Activated CD4-positive, alpha-beta T cell treated with anti-CD3 and anti-CD28 coated beads, Interleukin-2, amount 10 ng/mL, durations not matched to agents 24 days and 14 days (primary cell): ENCODE measurements at regions not wholly inside any gene's neighbourhood (a gene's known extent, or its start where the extent isn't known, plus 50 kb on each side); places are given as distances from the start of the nearest gene placed in this dataset.
A peak's percentile ranks its signal among the peaks of the same experiment; 100 is the strongest.
"Not testable (repeated sequence)": the region's sequence is repeated elsewhere in the genome, so short reads cannot be mapped to it uniquely, and the experiment has no call there.

ENCODE experiments used
- DNase-seq: peaks from one replicate; pipeline ENCODE4 v3.0.0; 2022
- H3K27ac Mint-ChIP-seq: one replicate; pipeline ENCODE4 v1.8.0; 2022; ENCODE audit warnings: mild to moderate bottlenecking, mixed read lengths
- H3K27me3 Mint-ChIP-seq: one replicate; pipeline ENCODE4 v1.8.0; 2022; ENCODE audit warnings: mixed read lengths
- H3K36me3 Mint-ChIP-seq: one replicate; pipeline ENCODE4 v1.8.0; 2022; ENCODE audit warnings: low read depth, mild to moderate bottlenecking, mixed read lengths
- H3K4me1 Mint-ChIP-seq: one replicate; pipeline ENCODE4 v1.8.0; 2021; ENCODE audit warnings: mixed read lengths
- H3K4me3 Mint-ChIP-seq: one replicate; pipeline ENCODE4 v1.8.0; 2022; ENCODE audit warnings: mild to moderate bottlenecking, moderate library complexity, mixed read lengths
- H3K9me3 Mint-ChIP-seq: one replicate; pipeline ENCODE4 v1.8.0; 2021; ENCODE audit warnings: mixed read lengths
- intact Hi-C: fragments of 100-400 bp; cut with micrococcal nuclease; formaldehyde crosslinking; loops from one replicate; pipeline ENCODE4 v1.15.1; 2023

- H3K27ac Mint-ChIP-seq, result peak overlapping the region; percentile 18
- intact Hi-C loops, result no loop called here
- H3K9me3 Mint-ChIP-seq, result peaks cover 8% of the 10 kb centered on the region
- no peaks in the 10 kb centered on the region for H3K27me3 Mint-ChIP-seq
- no peak overlapping the region for H3K4me3 Mint-ChIP-seq
- DNase-seq, result no peak
- H3K4me1 Mint-ChIP-seq, result peaks cover 16% of the 10 kb centered on the region
- H3K36me3 Mint-ChIP-seq, result no peaks in the 10 kb centered on the region
These were observed 63.2 kb upstream of the TIAM2 start for GRCh38 chr6:154931711-154932424.

- intact Hi-C loops, result no loop called here
- DNase-seq, result no peak
- Mint-ChIP-seq H3K36me3 (no peaks in the 10 kb centered on the region), H3K9me3 (peaks cover 8% of the 10 kb centered on the region), H3K27ac (no peak overlapping the region), H3K27me3 (no peaks in the 10 kb centered on the region), H3K4me1 (peaks cover 16% of the 10 kb centered on the region), H3K4me3 (no peak overlapping the region)
These were observed 62.5 kb upstream of the TIAM2 start for GRCh38 chr6:154932515-154933027.

DNA sequence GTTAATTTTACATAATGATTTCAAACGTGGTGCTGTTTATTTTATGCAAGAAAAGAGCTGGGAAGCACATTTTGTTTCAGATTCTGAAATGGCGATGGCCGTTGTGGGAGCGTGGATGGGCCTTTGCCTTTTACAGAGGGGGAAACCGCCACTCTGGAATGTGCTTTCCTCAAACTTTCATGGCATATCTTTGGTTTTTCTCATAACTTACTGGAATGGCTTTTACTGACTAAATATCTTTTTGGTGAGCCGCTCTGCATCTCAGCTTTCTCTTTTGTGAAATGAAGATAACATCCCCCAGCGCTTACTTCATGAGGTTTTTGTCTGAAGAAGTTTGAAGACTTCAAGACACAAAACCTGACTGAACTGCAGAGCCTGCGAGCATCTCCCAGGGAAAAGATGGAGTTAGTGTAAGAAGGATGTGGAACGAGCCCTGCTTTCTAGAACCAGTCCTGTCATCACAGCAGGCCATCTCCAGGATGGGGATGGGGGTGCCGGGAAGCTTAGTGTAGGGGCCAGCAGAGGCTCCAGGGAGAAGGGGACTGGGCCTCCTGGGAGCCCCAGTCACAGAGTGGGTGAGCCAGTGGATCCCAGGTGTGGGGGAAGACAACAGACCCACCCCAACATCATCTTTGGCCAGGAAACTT lies 61.8 kb upstream of the TIAM2 start:
- no peak overlapping the region for H3K4me3 Mint-ChIP-seq
- intact Hi-C loops, result no loop called here

GRCh38 chr6:154937306-154938220 lies 57.6 kb upstream of the TIAM2 start:
- intact Hi-C loops, result no loop called here
- no peak for DNase-seq
- no peak overlapping the region for H3K27ac Mint-ChIP-seq
- peaks cover 12% of the 10 kb centered on the region for H3K9me3 Mint-ChIP-seq
- no peaks in the 10 kb centered on the region for H3K36me3 Mint-ChIP-seq
- peaks cover 5% of the 10 kb centered on the region for H3K4me1 Mint-ChIP-seq
- no peaks in the 10 kb centered on the region for H3K27me3 Mint-ChIP-seq
- no peak overlapping the region for H3K4me3 Mint-ChIP-seq

More for the DNA sequence above, 61.8 kb upstream of the TIAM2 start:
- Mint-ChIP-seq H3K4me1 (peaks cover 15% of the 10 kb centered on the region), H3K27ac (no peak overlapping the region), H3K9me3 (peaks cover 8% of the 10 kb centered on the region), H3K27me3 (no peaks in the 10 kb centered on the region), H3K36me3 (no peaks in the 10 kb centered on the region)
- no peak for DNase-seq

GRCh38 chr6:154938221-154938580 lies 56.9 kb upstream of the TIAM2 start:
- Mint-ChIP-seq H3K4me1 (peaks cover 2% of the 10 kb centered on the region), H3K27ac (no peak overlapping the region), H3K27me3 (no peaks in the 10 kb centered on the region), H3K4me3 (no peak overlapping the region), H3K9me3 (peaks cover 12% of the 10 kb centered on the region), H3K36me3 (no peaks in the 10 kb centered on the region)
- no peak for DNase-seq
- intact Hi-C loops, result no loop called here

DNA sequence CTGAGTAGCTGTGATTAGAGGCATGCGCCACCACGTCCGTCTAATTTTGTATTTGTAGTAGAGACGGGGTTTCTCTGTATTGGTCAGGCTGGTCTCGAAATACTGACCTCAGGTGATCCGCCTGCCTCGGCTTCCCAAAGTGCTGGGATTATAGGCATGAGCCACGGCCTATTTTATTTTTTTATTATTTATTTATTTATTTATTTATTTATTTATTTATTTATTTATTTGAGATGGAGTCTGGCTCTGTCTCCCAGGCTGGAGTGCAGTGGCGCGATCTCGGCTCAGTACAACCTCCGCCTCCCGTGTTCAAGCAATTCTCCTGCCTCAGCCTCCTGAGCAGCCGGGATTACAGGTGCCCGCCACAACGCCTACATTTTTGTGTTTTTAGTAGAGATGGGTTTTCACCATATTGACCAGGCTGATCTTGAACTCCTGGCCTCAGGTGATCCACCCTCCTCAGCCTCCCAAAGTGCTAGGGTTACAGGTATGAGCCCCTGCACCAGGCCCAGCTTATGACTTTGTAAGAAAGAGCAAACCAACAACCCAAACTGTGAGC lies 56.3 kb upstream of the TIAM2 start:
- peaks cover 12% of the 10 kb centered on the region for H3K9me3 Mint-ChIP-seq
- H3K36me3 Mint-ChIP-seq, H3K4me3 Mint-ChIP-seq, DNase-seq, H3K4me1 Mint-ChIP-seq, H3K27me3 Mint-ChIP-seq, intact Hi-C loops, H3K27ac Mint-ChIP-seq: not testable (repeated sequence)

- Mint-ChIP-seq H3K4me1 (peaks cover 2% of the 10 kb centered on the region), H3K27ac (no peak overlapping the region), H3K4me3 (no peak overlapping the region), H3K9me3 (peaks cover 4% of the 10 kb centered on the region), H3K36me3 (peaks cover 4% of the 10 kb centered on the region), H3K27me3 (no peaks in the 10 kb centered on the region)
- no peak for DNase-seq
- intact Hi-C loops, result no loop called here
These were observed 52.3 kb upstream of the TIAM2 start for GRCh38 chr6:154942770-154943169.

GRCh38 chr6:154945271-154945890 lies 49.7 kb upstream of the TIAM2 start:
- peaks cover 11% of the 10 kb centered on the region for H3K9me3 Mint-ChIP-seq
- no peak overlapping the region for H3K27ac Mint-ChIP-seq
- no peaks in the 10 kb centered on the region for H3K27me3 Mint-ChIP-seq
- no peak for DNase-seq
- no peak overlapping the region for H3K4me3 Mint-ChIP-seq
- H3K4me1 Mint-ChIP-seq, result peaks cover 2% of the 10 kb centered on the region
- intact Hi-C loops, result no loop called here
- H3K36me3 Mint-ChIP-seq, result peaks cover 4% of the 10 kb centered on the region
